Caco-2 (cell line): ENCODE measurements at regions not wholly inside any gene's neighbourhood (a gene's known extent, or its start where the extent isn't known, plus 50 kb on each side); places are given as distances from the start of the nearest gene placed in this dataset.

Experiments
- BruUV-seq: library from RNA; stranded (reverse); fragments of 400-500 nt; replicated peaks from 2 replicates; lab custom pipeline; 2021; lab: Mats Ljungman, UMichigan
- CTCF ChIA-PET: fragments of 300-600 bp; sonication (Branson Sonifier 250); formaldehyde crosslinking; loops from one replicate; lab custom pipeline; 2022; ENCODE audit warnings: antibody characterized with exemption; lab: Charles Lee
- POLR2A ChIA-PET: fragments of 300-600 bp; sonication (Branson Sonifier 250); formaldehyde crosslinking; loops from one replicate; lab custom pipeline; 2022; ENCODE audit warnings: antibody characterized with exemption; lab: Charles Lee
- DNase-seq, 2 experiments: peaks; one replicate each; pipeline versions ENCODE4 v3.0.0 to v3.0.0-alpha.2; 2020 to 2022
- H3K27me3 ChIP-seq: replicated peaks from 2 replicates; pipeline ENCODE4 v1.6.0; 2011; ENCODE audit warnings: low read length; ENCODE audit not compliant: control insufficient read depth, insufficient read depth
- H3K36me3 ChIP-seq: 2 replicates; pipeline ENCODE4 v1.5.1; 2011; ENCODE audit warnings: low read length; ENCODE audit not compliant: control insufficient read depth, insufficient read depth
- H3K4me1 ChIP-seq: fragments of 250-450 bp; sonication (Bioruptor Pico); 2 replicates; pipeline ENCODE4 v1.5.1; 2020; ENCODE audit warnings: mild to moderate bottlenecking
- H3K4me3 ChIP-seq: 2 replicates; pipeline ENCODE4 v1.5.1; 2011; ENCODE audit warnings: low read depth, mild to moderate bottlenecking, control low read depth, low read length
- H3K9me3 ChIP-seq: fragments of 250-450 bp; sonication (Bioruptor Pico); 2 replicates; pipeline ENCODE4 v1.5.1; 2020; ENCODE audit warnings: mild to moderate bottlenecking, moderate library complexity
- H3K27ac Mint-ChIP-seq: one replicate; pipeline ENCODE4 v1.8.0; 2022; ENCODE audit warnings: mixed read lengths; ENCODE audit not compliant: unreplicated experiment
- H3K27me3 Mint-ChIP-seq: one replicate; pipeline ENCODE4 v1.8.0; 2022; ENCODE audit warnings: mixed read lengths; ENCODE audit not compliant: insufficient read depth, unreplicated experiment
- H3K36me3 Mint-ChIP-seq: one replicate; pipeline ENCODE4 v1.8.0; 2022; ENCODE audit warnings: mild to moderate bottlenecking, mixed read lengths; ENCODE audit not compliant: insufficient read depth, unreplicated experiment
- H3K4me1 Mint-ChIP-seq: one replicate; pipeline ENCODE4 v1.8.0; 2022; ENCODE audit warnings: low read depth, mixed read lengths; ENCODE audit not compliant: unreplicated experiment
- H3K4me3 Mint-ChIP-seq: one replicate; pipeline ENCODE4 v1.8.0; 2022; ENCODE audit warnings: mild to moderate bottlenecking, moderate library complexity, mixed read lengths; ENCODE audit not compliant: unreplicated experiment
- H3K9me3 Mint-ChIP-seq: one replicate; pipeline ENCODE4 v1.8.0; 2022; ENCODE audit warnings: mixed read lengths; ENCODE audit not compliant: unreplicated experiment
- CTCF ChIP-seq, 2 experiments: fragments of 200-600 bp in 1 of 2; IDR thresholded peaks; 1 replicate in 1 of 2; 2 replicates in 1 of 2; pipeline versions ENCODE4 v1.5.1 to v1.8.0; 2011 to 2022; ENCODE audit warnings: antibody characterized with exemption in 1 of 2, control low read depth in 1 of 2, inconsistent platforms in 1 of 2, low read depth in 1 of 2, low read length in 1 of 2, mild to moderate bottlenecking in 1 of 2, moderate library complexity in 1 of 2; ENCODE audit not compliant: insufficient read depth in 1 of 2, severe bottlenecking in 1 of 2, unreplicated experiment in 1 of 2
- intact Hi-C: fragments of 100-400 bp; cut with micrococcal nuclease; formaldehyde crosslinking; loops from one replicate; pipeline ENCODE4 v1.10.0; 2022; ENCODE audit not compliant: unreplicated experiment

DNA sequence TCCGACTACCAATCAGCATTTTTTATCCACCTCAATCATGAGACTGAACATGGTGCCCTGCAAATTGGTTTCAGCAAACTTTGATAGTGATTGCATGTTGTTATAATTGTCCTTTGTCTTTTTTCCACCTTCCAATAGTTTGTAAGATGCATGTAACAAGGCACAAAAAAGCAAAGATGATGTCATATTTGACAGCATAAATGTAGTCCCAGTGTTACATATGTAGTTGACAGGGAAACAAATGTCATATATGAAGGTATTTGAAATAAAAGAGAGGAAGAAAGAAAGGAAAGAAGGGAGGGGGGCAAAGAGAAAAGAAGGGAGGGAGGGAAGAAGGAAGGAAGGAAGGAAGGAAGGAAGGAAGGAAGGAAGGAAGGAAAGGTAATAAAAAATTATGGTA, 441.7 kb upstream of the CPEB2 start:
- no peak for TF ChIP-seq CTCF (IDR thresholded peaks at IDR 0.05; ENCODE audit: insufficient read depth in 1 of 2, low read depth in 1 of 2, low read length in 1 of 2, severe bottlenecking in 1 of 2, unreplicated experiment in 1 of 2)
- Histone ChIP-seq H3K4me3 (no peak overlapping the region), H3K27me3 (no peaks in the 10 kb centered on the region), H3K9me3 (no peaks in the 10 kb centered on the region), H3K4me1 (no peaks in the 10 kb centered on the region), H3K36me3 (no peaks in the 10 kb centered on the region)
- CTCF ChIA-PET, result no interaction called here
- Mint-ChIP-seq H3K9me3 (peaks cover 4% of the 10 kb centered on the region), H3K27ac (no peak overlapping the region), H3K4me3 (no peak overlapping the region), H3K36me3 (no peaks in the 10 kb centered on the region), H3K27me3 (peaks cover 6% of the 10 kb centered on the region), H3K4me1 (no peaks in the 10 kb centered on the region)
- no TSS peak for BruUV-seq
- intact Hi-C loops, result no loop called here
- POLR2A ChIA-PET, result no interaction called here
- DNase-seq, result no peak

DNA sequence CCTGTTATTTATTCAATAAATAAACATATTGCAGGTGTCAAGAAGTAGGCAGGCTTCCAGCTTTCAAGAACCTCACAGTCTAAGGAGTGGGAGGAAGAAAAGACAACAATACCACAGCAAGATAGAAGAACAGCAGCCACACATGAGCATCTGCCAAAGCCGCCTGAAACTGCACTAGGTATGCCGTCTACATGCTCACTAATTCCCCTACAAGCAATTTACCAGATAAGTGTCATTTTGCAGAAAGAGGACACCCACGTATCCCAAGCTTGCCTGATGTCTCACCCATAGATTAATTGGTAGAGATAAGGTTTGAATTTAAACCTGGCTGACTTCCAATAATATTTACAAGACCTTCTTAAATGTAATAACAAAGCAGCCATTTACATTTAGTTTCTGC, 439.4 kb upstream of the CPEB2 start:
- Histone ChIP-seq H3K36me3 (no peaks in the 10 kb centered on the region), H3K4me1 (no peaks in the 10 kb centered on the region), H3K27me3 (no peaks in the 10 kb centered on the region), H3K9me3 (no peaks in the 10 kb centered on the region; the same call in 1 of the 2 replicates), H3K4me3 (no peak overlapping the region)
- H3K9me3 Mint-ChIP-seq, result peaks cover 9% of the 10 kb centered on the region
- H3K4me1 Mint-ChIP-seq, result no peaks in the 10 kb centered on the region
- no peaks in the 10 kb centered on the region for H3K36me3 Mint-ChIP-seq
- intact Hi-C loops, result no loop called here
- H3K4me3 Mint-ChIP-seq, result no peak overlapping the region
- DNase-seq, result no peak
- no peak for TF ChIP-seq CTCF (IDR thresholded peaks at IDR 0.05; ENCODE audit: insufficient read depth in 1 of 2, low read depth in 1 of 2, low read length in 1 of 2, severe bottlenecking in 1 of 2, unreplicated experiment in 1 of 2)
- no TSS peak for BruUV-seq
- H3K27me3 Mint-ChIP-seq, result peaks cover 6% of the 10 kb centered on the region
- H3K27ac Mint-ChIP-seq, result no peak overlapping the region
- ChIA-PET POLR2A (no interaction called here), CTCF (no interaction called here)

DNA sequence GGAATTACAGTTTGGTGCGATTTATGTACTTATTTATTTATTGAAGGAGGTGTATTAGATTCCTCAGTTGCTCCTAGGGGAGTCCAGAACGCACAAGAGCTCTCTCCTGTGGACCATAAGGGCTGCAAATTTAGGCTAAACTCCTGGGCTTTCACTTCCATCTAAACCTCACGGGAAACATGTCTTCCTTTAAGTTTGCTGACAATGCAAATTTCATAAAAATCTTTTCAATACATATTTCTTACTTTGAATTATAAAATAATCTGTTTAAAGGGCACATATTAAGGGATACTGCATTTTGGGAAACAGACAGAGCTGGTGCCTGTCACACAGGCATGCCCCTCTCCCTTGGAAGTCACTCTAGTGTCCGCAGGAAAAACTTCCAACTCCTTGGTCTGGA, 438.0 kb upstream of the CPEB2 start:
- H3K36me3 Mint-ChIP-seq, result no peaks in the 10 kb centered on the region
- H3K27me3 Mint-ChIP-seq, result peaks cover 6% of the 10 kb centered on the region
- no peak for TF ChIP-seq CTCF (IDR thresholded peaks at IDR 0.05; ENCODE audit: insufficient read depth in 1 of 2, low read depth in 1 of 2, low read length in 1 of 2, severe bottlenecking in 1 of 2, unreplicated experiment in 1 of 2)
- no peak overlapping the region for H3K27ac Mint-ChIP-seq
- Histone ChIP-seq H3K4me1 (no peaks in the 10 kb centered on the region), H3K9me3 (no peaks in the 10 kb centered on the region; the same call in 1 of the 2 replicates), H3K36me3 (no peaks in the 10 kb centered on the region), H3K4me3 (no peak overlapping the region), H3K27me3 (no peaks in the 10 kb centered on the region)
- CTCF ChIA-PET, result no interaction called here
- BruUV-seq, result no TSS peak
- no peak for DNase-seq
- intact Hi-C loops, result no loop called here
- H3K9me3 Mint-ChIP-seq, result peaks cover 9% of the 10 kb centered on the region
- H3K4me1 Mint-ChIP-seq, result no peaks in the 10 kb centered on the region
- no peak overlapping the region for H3K4me3 Mint-ChIP-seq
- POLR2A ChIA-PET, result no interaction called here
